ENCODE measurements at regions not wholly inside any gene's neighbourhood (a gene's known extent, or its start where the extent isn't known, plus 50 kb on each side); places are given as distances from the start of the nearest gene placed in this dataset.

- TF ChIP-seq, protein P1, sequence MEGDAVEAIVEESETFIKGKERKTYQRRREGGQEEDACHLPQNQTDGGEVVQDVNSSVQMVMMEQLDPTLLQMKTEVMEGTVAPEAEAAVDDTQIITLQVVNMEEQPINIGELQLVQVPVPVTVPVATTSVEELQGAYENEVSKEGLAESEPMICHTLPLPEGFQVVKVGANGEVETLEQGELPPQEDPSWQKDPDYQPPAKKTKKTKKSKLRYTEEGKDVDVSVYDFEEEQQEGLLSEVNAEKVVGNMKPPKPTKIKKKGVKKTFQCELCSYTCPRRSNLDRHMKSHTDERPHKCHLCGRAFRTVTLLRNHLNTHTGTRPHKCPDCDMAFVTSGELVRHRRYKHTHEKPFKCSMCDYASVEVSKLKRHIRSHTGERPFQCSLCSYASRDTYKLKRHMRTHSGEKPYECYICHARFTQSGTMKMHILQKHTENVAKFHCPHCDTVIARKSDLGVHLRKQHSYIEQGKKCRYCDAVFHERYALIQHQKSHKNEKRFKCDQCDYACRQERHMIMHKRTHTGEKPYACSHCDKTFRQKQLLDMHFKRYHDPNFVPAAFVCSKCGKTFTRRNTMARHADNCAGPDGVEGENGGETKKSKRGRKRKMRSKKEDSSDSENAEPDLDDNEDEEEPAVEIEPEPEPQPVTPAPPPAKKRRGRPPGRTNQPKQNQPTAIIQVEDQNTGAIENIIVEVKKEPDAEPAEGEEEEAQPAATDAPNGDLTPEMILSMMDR (IDR thresholded peaks at IDR 0.05; ENCODE audit: low read length), result no peak
- no peak for TF ChIP-seq EZH2 (IDR thresholded peaks at IDR 0.05; ENCODE audit: borderline replicate concordance, low read length)
These were observed 122.1 kb upstream of the RBMS1 start for GRCh38 chr2:160615706-160616105.
